ENCODE measurements at regions not wholly inside any gene's neighbourhood (a gene's known extent, or its start where the extent isn't known, plus 50 kb on each side); places are given as distances from the start of the nearest gene placed in this dataset.

- Histone ChIP-seq H3K27ac (ENCODE audit: low read depth, low read length) (no peak overlapping the region), H3K36me3 (ENCODE audit: control insufficient read depth, insufficient read depth, low read length) (no peaks in the 10 kb centered on the region), H3K27me3 (ENCODE audit: control insufficient read depth, insufficient read depth, low read length) (no peaks in the 10 kb centered on the region), H3K9me3 (ENCODE audit: control insufficient read depth, insufficient read depth, low read length) (no peaks in the 10 kb centered on the region), H3K4me1 (ENCODE audit: control insufficient read depth, insufficient read depth, low read length) (no peaks in the 10 kb centered on the region), H3K4me3 (ENCODE audit: low read depth, low read length) (no peak overlapping the region)
- no peak for DNase-seq (ENCODE audit: low read depth in 4 of 6, low spot score in 6 of 6)
- WGBS (ENCODE audit: insufficient coverage): no CpG with 5 or more reads among the region's 2 CpGs
Measured at GRCh38 chr2:80889009-80889408, 584.5 kb upstream of the LRRTM1 start.

DNA sequence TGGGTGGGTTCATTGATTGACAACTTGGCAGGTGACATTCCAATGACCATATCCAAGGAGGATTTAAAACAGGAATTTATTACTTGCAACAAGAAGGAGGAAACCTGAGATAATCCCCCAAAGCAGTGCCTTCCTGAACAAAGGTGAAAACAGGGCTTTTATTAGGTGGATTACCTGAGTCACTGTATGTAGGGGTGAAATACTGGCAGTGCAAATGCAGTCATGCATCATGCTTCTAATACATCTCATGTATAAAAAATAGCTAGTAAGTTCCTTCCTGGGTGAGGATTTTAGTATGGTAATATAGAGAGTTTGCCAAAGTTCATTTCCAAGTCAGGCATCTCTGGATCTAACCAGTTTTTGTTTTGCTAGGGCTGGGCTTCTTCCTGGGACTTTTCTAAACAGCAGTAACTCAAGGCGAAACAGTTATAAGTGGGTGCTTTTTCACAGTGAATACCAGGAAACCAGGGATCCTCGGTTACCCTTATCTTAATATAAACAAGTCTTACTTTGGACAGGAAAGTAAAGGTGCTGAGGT is 583.4 kb upstream of the LRRTM1 start:
- Histone ChIP-seq H3K4me1 (ENCODE audit: control insufficient read depth, insufficient read depth, low read length) (no peaks in the 10 kb centered on the region), H3K9me3 (ENCODE audit: control insufficient read depth, insufficient read depth, low read length) (no peaks in the 10 kb centered on the region), H3K27me3 (ENCODE audit: control insufficient read depth, insufficient read depth, low read length) (no peaks in the 10 kb centered on the region), H3K27ac (ENCODE audit: low read depth, low read length) (no peak overlapping the region), H3K36me3 (ENCODE audit: control insufficient read depth, insufficient read depth, low read length) (no peaks in the 10 kb centered on the region), H3K4me3 (ENCODE audit: low read depth, low read length) (no peak overlapping the region)
- DNase-seq (ENCODE audit: low read depth in 4 of 6, low spot score in 6 of 6): no peak
- no CpG with 5 or more reads among the region's 2 CpGs for WGBS (ENCODE audit: insufficient coverage)

DNA sequence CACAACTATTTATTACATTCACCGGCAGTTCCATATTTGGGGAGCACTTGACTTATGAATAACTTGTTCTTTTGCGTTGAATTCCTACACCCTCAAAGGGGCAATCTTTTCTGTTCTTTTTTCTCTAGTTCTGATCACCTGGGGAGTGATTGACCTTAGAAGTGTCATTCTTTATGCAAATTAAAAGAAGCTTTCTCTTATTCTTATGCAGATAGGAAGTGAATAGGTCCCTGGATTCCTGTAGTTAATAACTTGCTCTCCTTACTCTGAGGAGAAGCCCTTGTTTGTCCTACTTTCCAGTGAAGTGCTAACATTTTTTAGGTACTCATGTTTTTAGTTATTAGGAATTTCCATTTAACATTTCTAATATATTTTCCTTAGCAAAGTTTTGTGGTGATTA is 569.8 kb upstream of the LRRTM1 start:
- H3K27me3 ChIP-seq (ENCODE audit: control insufficient read depth, insufficient read depth, low read length): no peaks in the 10 kb centered on the region
- H3K4me3 ChIP-seq (ENCODE audit: low read depth, low read length): no peak overlapping the region
- H3K9me3 ChIP-seq (ENCODE audit: control insufficient read depth, insufficient read depth, low read length): no peaks in the 10 kb centered on the region
- peak in 1 of 6 donors; percentile 43 for DNase-seq (ENCODE audit: low read depth in 4 of 6, low spot score in 6 of 6)
- H3K36me3 ChIP-seq (ENCODE audit: control insufficient read depth, insufficient read depth, low read length): no peaks in the 10 kb centered on the region
- no peaks in the 10 kb centered on the region for H3K4me1 ChIP-seq (ENCODE audit: control insufficient read depth, insufficient read depth, low read length)
- no peak overlapping the region for H3K27ac ChIP-seq (ENCODE audit: low read depth, low read length)
- 80% methylated on average over 1 of the region's 2 CpGs for WGBS (ENCODE audit: insufficient coverage)

- H3K27me3 ChIP-seq (ENCODE audit: control insufficient read depth, insufficient read depth, low read length): no peaks in the 10 kb centered on the region
- DNase-seq (ENCODE audit: low read depth in 4 of 6, low spot score in 6 of 6): no peak
- H3K27ac ChIP-seq (ENCODE audit: low read depth, low read length): no peak overlapping the region
- H3K36me3 ChIP-seq (ENCODE audit: control insufficient read depth, insufficient read depth, low read length): no peaks in the 10 kb centered on the region
- 93% methylated on average over 6 of the region's 7 CpGs for WGBS (ENCODE audit: insufficient coverage)
- no peak overlapping the region for H3K4me3 ChIP-seq (ENCODE audit: low read depth, low read length)
- no peaks in the 10 kb centered on the region for H3K4me1 ChIP-seq (ENCODE audit: control insufficient read depth, insufficient read depth, low read length)
- no peaks in the 10 kb centered on the region for H3K9me3 ChIP-seq (ENCODE audit: control insufficient read depth, insufficient read depth, low read length)
Measured at GRCh38 chr2:80869858-80870438, 565.4 kb upstream of the LRRTM1 start.

- no peaks in the 10 kb centered on the region for H3K4me1 ChIP-seq (ENCODE audit: control insufficient read depth, insufficient read depth, low read length)
- H3K9me3 ChIP-seq (ENCODE audit: control insufficient read depth, insufficient read depth, low read length): no peaks in the 10 kb centered on the region
- 96% methylated on average over 4 of the region's 4 CpGs for WGBS (ENCODE audit: insufficient coverage)
- H3K27me3 ChIP-seq (ENCODE audit: control insufficient read depth, insufficient read depth, low read length): no peaks in the 10 kb centered on the region
- H3K36me3 ChIP-seq (ENCODE audit: control insufficient read depth, insufficient read depth, low read length): no peaks in the 10 kb centered on the region
- H3K27ac ChIP-seq (ENCODE audit: low read depth, low read length): no peak overlapping the region
- no peak overlapping the region for H3K4me3 ChIP-seq (ENCODE audit: low read depth, low read length)
- DNase-seq (ENCODE audit: low read depth in 4 of 6, low spot score in 6 of 6): no peak
Measured at GRCh38 chr2:80863147-80863714, 558.7 kb upstream of the LRRTM1 start.

DNA sequence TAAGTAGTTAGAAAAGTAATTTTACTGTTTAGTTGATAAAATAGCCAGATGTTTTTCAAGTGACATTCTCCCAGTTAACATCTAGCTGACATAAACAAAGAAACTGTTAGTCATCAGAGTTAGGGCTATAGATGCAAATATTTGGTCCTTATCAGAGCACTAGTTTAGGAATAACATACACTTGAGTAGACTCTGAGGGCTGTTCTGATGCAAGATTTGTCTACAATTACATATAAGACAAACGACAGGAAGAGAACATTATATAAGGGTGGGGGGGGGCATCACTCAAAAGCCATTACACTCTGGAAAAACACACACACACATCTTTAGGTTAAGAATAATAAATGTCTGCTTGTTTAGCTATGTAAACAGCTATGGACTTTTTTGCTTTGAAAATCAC is 554.4 kb upstream of the LRRTM1 start:
- WGBS (ENCODE audit: insufficient coverage): no CpG with 5 or more reads among the region's 1 CpG
- Histone ChIP-seq H3K36me3 (ENCODE audit: control insufficient read depth, insufficient read depth, low read length) (no peaks in the 10 kb centered on the region), H3K4me1 (ENCODE audit: control insufficient read depth, insufficient read depth, low read length) (no peaks in the 10 kb centered on the region), H3K9me3 (ENCODE audit: control insufficient read depth, insufficient read depth, low read length) (no peaks in the 10 kb centered on the region), H3K4me3 (ENCODE audit: low read depth, low read length) (no peak overlapping the region), H3K27me3 (ENCODE audit: control insufficient read depth, insufficient read depth, low read length) (no peaks in the 10 kb centered on the region), H3K27ac (ENCODE audit: low read depth, low read length) (no peak overlapping the region)
- DNase-seq (ENCODE audit: low read depth in 4 of 6, low spot score in 6 of 6): no peak

- H3K27me3 ChIP-seq (ENCODE audit: control insufficient read depth, insufficient read depth, low read length): no peaks in the 10 kb centered on the region
- H3K4me3 ChIP-seq (ENCODE audit: low read depth, low read length): no peak overlapping the region
- H3K9me3 ChIP-seq (ENCODE audit: control insufficient read depth, insufficient read depth, low read length): no peaks in the 10 kb centered on the region
- H3K27ac ChIP-seq (ENCODE audit: low read depth, low read length): no peak overlapping the region
- H3K4me1 ChIP-seq (ENCODE audit: control insufficient read depth, insufficient read depth, low read length): no peaks in the 10 kb centered on the region
- no peaks in the 10 kb centered on the region for H3K36me3 ChIP-seq (ENCODE audit: control insufficient read depth, insufficient read depth, low read length)
- no peak for DNase-seq (ENCODE audit: low read depth in 4 of 6, low spot score in 6 of 6)
Measured at GRCh38 chr2:80856227-80856626, 551.7 kb upstream of the LRRTM1 start.

- H3K27ac ChIP-seq (ENCODE audit: low read depth, low read length): no peak overlapping the region
- no CpG with 5 or more reads among the region's 1 CpG for WGBS (ENCODE audit: insufficient coverage)
- H3K27me3 ChIP-seq (ENCODE audit: control insufficient read depth, insufficient read depth, low read length): no peaks in the 10 kb centered on the region
- no peaks in the 10 kb centered on the region for H3K9me3 ChIP-seq (ENCODE audit: control insufficient read depth, insufficient read depth, low read length)
- no peaks in the 10 kb centered on the region for H3K4me1 ChIP-seq (ENCODE audit: control insufficient read depth, insufficient read depth, low read length)
- DNase-seq (ENCODE audit: low read depth in 4 of 6, low spot score in 6 of 6): no peak
- H3K4me3 ChIP-seq (ENCODE audit: low read depth, low read length): no peak overlapping the region
- H3K36me3 ChIP-seq (ENCODE audit: control insufficient read depth, insufficient read depth, low read length): no peaks in the 10 kb centered on the region
Measured at GRCh38 chr2:80854831-80855230, 550.3 kb upstream of the LRRTM1 start.

DNA sequence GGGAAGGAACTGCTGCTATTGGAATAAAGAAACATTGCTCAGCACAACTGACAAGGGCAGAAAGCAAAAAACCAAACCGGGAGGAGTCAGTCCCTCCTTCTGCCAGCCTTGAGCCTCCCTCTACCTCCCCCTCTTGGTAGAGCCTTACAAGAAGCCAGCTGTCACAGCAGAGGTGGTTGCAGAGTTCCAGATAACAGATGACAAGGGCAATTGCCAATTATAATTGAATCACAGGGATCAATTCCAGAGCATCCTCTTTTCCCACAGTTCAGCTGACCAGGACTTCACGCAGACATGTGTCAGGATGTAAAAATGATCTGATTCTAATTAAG is 548.2 kb upstream of the LRRTM1 start:
- Histone ChIP-seq H3K4me3 (ENCODE audit: low read depth, low read length) (no peak overlapping the region), H3K9me3 (ENCODE audit: control insufficient read depth, insufficient read depth, low read length) (no peaks in the 10 kb centered on the region), H3K36me3 (ENCODE audit: control insufficient read depth, insufficient read depth, low read length) (no peaks in the 10 kb centered on the region), H3K27me3 (ENCODE audit: control insufficient read depth, insufficient read depth, low read length) (no peaks in the 10 kb centered on the region), H3K27ac (ENCODE audit: low read depth, low read length) (no peak overlapping the region), H3K4me1 (ENCODE audit: control insufficient read depth, insufficient read depth, low read length) (no peaks in the 10 kb centered on the region)
- WGBS (ENCODE audit: insufficient coverage): no CpG with 5 or more reads among the region's 2 CpGs
- DNase-seq (ENCODE audit: low read depth in 4 of 6, low spot score in 6 of 6): peak in 2 of 6 donors; percentile 21 to 37

DNA sequence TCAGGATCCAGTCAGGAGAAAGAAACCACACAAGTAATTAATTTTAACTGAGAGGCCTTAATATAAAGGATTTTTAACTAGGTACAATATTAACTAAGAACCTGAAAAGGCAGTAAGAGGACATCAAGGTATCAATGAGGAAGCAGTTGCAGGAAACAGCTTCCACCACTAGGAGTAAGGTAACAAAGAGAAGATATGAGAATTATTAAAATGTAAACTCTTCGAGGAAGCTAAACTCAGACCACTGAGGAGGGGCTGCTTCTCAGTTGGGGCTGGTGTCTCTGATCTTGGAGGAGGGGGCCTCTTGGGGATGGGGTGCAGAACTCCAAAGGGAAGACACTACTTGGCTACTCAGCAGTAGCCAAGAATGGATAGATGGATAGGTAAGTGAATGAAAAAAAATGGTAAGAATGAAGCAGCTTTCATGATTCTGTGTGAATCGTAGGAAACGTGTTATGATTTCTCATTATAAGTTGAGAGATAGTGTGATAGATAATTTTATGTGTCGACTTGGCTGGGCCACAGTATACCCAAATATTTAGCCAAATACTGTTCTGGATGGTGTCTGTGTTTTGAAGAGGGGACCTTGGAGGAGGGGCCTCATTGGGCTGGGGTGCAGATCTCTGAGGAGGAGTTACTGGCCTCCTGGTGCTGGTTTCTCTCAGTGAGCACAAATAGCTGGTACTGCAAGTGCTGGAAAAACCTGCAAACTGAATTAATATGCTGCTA is 547.7 kb upstream of the LRRTM1 start:
- Histone ChIP-seq H3K27me3 (ENCODE audit: control insufficient read depth, insufficient read depth, low read length) (no peaks in the 10 kb centered on the region), H3K4me1 (ENCODE audit: control insufficient read depth, insufficient read depth, low read length) (no peaks in the 10 kb centered on the region), H3K27ac (ENCODE audit: low read depth, low read length) (no peak overlapping the region), H3K9me3 (ENCODE audit: control insufficient read depth, insufficient read depth, low read length) (no peaks in the 10 kb centered on the region), H3K36me3 (ENCODE audit: control insufficient read depth, insufficient read depth, low read length) (no peaks in the 10 kb centered on the region), H3K4me3 (ENCODE audit: low read depth, low read length) (no peak overlapping the region)
- no peak for DNase-seq (ENCODE audit: low read depth in 4 of 6, low spot score in 6 of 6)
- 100% methylated on average over 2 of the region's 4 CpGs for WGBS (ENCODE audit: insufficient coverage)
